ENCODE measurements at regions not wholly inside any gene's neighbourhood (a gene's known extent, or its start where the extent isn't known, plus 50 kb on each side); places are given as distances from the start of the nearest gene placed in this dataset.

DNA sequence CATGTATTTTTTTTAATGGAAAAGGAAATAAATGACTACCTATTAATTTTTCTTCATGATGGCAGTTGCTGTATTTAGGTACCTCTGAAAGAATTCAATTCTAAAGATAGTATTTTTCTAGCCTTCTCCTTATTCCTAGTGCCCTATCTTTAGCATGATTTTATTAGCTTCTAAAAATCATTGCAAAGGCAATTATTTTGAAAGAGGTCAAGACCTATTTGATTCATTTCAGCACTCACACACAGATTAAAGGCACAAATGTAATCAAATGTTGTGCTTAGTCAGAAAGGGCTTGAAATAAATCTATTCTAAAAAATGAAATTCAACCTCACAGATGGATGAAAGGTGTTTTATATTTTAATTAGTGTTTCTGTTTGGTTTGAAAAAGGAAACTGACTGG is 74.8 kb upstream of the POF1B start:
- Histone ChIP-seq H3K9me3 (ENCODE audit: control insufficient read depth, insufficient read depth, low read depth, low read length) (no peaks in the 10 kb centered on the region), H3K4me1 (ENCODE audit: control insufficient read depth, insufficient read depth, low read length) (no peaks in the 10 kb centered on the region), H3K4me3 (ENCODE audit: low read depth, low read length) (no peak overlapping the region), H3K36me3 (ENCODE audit: control insufficient read depth in 2 of 2, insufficient read depth in 1 of 2, low read length in 2 of 2) (no peaks in the 10 kb centered on the region), H3K27ac (ENCODE audit: extremely low read depth, low read depth, low read length) (no peak overlapping the region)
- ChIA-PET POLR2A (no interaction called here), CTCF (no interaction called here)
- TF ChIP-seq ZXDB (tag by site-specific recombination; IDR thresholded peaks at IDR 0.05) (no peak), SP2 (tag by site-specific recombination; IDR thresholded peaks at IDR 0.05) (no peak), ZBTB20 (tag by site-specific recombination; IDR thresholded peaks at IDR 0.05) (no peak), ZNF239 (tag by site-specific recombination; IDR thresholded peaks at IDR 0.05) (no peak), GLIS2 (tag by site-specific recombination; IDR thresholded peaks at IDR 0.05) (no peak), ZSCAN30 (tag by site-specific recombination; IDR thresholded peaks at IDR 0.05) (no peak), SETDB1 (IDR thresholded peaks at IDR 0.05; ENCODE audit: insufficient read length, low read length) (no peak), ZNF561 (tag by site-specific recombination; IDR thresholded peaks at IDR 0.05; ENCODE audit: borderline replicate concordance) (no peak), ZNF266 (tag by site-specific recombination; IDR thresholded peaks at IDR 0.05; ENCODE audit: low read depth) (no peak), ZNF837 (tag by site-specific recombination; IDR thresholded peaks at IDR 0.05) (no peak), ZNF830 (tag by site-specific recombination; IDR thresholded peaks at IDR 0.05; ENCODE audit: low read depth) (no peak), RBAK (tag by site-specific recombination; IDR thresholded peaks at IDR 0.05) (no peak), ZNF121 (tag by site-specific recombination; IDR thresholded peaks at IDR 0.05) (no peak), ZNF202 (tag by site-specific recombination; IDR thresholded peaks at IDR 0.05; ENCODE audit: borderline replicate concordance) (no peak)
- TF ChIP-seq, protein P1, sequence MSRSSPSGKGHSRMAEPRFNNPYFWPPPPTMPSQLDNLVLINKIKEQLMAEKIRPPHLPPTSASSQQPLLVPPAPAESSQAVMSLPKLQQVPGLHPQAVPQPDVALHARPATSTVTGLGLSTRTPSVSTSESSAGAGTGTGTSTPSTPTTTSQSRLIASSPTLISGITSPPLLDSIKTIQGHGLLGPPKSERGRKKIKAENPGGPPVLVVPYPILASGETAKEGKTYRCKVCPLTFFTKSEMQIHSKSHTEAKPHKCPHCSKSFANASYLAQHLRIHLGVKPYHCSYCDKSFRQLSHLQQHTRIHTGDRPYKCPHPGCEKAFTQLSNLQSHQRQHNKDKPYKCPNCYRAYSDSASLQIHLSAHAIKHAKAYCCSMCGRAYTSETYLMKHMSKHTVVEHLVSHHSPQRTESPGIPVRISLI (tag by site-specific recombination; IDR thresholded peaks at IDR 0.05): no peak
- TF ChIP-seq, protein P2, sequence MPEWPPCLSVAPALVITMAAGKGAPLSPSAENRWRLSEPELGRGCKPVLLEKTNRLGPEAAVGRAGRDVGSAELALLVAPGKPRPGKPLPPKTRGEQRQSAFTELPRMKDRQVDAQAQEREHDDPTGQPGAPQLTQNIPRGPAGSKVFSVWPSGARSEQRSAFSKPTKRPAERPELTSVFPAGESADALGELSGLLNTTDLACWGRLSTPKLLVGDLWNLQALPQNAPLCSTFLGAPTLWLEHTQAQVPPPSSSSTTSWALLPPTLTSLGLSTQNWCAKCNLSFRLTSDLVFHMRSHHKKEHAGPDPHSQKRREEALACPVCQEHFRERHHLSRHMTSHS (tag by site-specific recombination; IDR thresholded peaks at IDR 0.05): no peak
- TF ChIP-seq, protein P3, sequence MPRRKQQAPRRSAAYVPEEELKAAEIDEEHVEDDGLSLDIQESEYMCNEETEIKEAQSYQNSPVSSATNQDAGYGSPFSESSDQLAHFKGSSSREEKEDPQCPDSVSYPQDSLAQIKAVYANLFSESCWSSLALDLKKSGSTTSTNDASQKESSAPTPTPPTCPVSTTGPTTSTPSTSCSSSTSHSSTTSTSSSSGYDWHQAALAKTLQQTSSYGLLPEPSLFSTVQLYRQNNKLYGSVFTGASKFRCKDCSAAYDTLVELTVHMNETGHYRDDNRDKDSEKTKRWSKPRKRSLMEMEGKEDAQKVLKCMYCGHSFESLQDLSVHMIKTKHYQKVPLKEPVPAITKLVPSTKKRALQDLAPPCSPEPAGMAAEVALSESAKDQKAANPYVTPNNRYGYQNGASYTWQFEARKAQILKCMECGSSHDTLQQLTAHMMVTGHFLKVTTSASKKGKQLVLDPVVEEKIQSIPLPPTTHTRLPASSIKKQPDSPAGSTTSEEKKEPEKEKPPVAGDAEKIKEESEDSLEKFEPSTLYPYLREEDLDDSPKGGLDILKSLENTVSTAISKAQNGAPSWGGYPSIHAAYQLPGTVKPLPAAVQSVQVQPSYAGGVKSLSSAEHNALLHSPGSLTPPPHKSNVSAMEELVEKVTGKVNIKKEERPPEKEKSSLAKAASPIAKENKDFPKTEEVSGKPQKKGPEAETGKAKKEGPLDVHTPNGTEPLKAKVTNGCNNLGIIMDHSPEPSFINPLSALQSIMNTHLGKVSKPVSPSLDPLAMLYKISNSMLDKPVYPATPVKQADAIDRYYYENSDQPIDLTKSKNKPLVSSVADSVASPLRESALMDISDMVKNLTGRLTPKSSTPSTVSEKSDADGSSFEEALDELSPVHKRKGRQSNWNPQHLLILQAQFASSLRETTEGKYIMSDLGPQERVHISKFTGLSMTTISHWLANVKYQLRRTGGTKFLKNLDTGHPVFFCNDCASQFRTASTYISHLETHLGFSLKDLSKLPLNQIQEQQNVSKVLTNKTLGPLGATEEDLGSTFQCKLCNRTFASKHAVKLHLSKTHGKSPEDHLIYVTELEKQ (tag by site-specific recombination; IDR thresholded peaks at IDR 0.05; ENCODE audit: borderline replicate concordance): no peak

DNA sequence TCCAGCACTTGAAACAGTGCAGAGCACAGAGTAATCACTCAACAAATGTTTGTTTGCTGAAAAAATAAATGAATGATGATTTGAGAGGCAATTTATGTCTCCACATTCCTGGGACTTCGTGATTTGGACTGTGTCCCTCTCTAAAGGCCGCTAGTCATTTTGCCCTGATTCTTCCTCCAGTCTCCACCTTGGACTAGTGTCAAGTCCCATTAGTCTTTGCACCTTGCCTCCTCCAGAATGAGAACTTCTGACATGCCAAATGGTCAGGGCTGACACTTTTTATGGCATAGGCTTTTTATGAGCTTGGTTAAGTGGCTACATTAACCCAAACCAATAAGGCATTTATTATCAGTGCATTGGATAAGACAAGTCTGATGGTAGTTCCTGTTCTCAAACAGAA is 65.1 kb upstream of the POF1B start:
- Histone ChIP-seq H3K27ac (ENCODE audit: extremely low read depth, low read depth, low read length) (no peak overlapping the region), H3K9me3 (ENCODE audit: control insufficient read depth, insufficient read depth, low read depth, low read length) (peaks cover 8% of the 10 kb centered on the region), H3K36me3 (ENCODE audit: control insufficient read depth in 2 of 2, insufficient read depth in 1 of 2, low read length in 2 of 2) (no peaks in the 10 kb centered on the region), H3K4me3 (ENCODE audit: low read depth, low read length) (no peak overlapping the region), H3K4me1 (ENCODE audit: control insufficient read depth, insufficient read depth, low read length) (no peaks in the 10 kb centered on the region)
- CTCF ChIA-PET: no interaction called here
- POLR2A ChIA-PET: no interaction called here
- TF ChIP-seq, protein P4, sequence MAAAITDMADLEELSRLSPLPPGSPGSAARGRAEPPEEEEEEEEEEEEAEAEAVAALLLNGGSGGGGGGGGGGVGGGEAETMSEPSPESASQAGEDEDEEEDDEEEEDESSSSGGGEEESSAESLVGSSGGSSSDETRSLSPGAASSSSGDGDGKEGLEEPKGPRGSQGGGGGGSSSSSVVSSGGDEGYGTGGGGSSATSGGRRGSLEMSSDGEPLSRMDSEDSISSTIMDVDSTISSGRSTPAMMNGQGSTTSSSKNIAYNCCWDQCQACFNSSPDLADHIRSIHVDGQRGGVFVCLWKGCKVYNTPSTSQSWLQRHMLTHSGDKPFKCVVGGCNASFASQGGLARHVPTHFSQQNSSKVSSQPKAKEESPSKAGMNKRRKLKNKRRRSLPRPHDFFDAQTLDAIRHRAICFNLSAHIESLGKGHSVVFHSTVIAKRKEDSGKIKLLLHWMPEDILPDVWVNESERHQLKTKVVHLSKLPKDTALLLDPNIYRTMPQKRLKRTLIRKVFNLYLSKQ (tag by site-specific recombination; IDR thresholded peaks at IDR 0.05; ENCODE audit: borderline replicate concordance): no peak
- TF ChIP-seq, protein P5, sequence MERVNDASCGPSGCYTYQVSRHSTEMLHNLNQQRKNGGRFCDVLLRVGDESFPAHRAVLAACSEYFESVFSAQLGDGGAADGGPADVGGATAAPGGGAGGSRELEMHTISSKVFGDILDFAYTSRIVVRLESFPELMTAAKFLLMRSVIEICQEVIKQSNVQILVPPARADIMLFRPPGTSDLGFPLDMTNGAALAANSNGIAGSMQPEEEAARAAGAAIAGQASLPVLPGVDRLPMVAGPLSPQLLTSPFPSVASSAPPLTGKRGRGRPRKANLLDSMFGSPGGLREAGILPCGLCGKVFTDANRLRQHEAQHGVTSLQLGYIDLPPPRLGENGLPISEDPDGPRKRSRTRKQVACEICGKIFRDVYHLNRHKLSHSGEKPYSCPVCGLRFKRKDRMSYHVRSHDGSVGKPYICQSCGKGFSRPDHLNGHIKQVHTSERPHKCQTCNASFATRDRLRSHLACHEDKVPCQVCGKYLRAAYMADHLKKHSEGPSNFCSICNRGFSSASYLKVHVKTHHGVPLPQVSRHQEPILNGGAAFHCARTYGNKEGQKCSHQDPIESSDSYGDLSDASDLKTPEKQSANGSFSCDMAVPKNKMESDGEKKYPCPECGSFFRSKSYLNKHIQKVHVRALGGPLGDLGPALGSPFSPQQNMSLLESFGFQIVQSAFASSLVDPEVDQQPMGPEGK (tag by site-specific recombination; IDR thresholded peaks at IDR 0.05): no peak
